Esophagus muscularis mucosa (tissue), 3 donors: ENCODE measurements at regions not wholly inside any gene's neighbourhood (a gene's known extent, or its start where the extent isn't known, plus 50 kb on each side); places are given as distances from the start of the nearest gene placed in this dataset.

Experiments used
- POLR2AphosphoS5 ChIP-seq, 2 donors: sonication (generic); formaldehyde crosslinking; IDR thresholded peaks; one replicate each; pipeline ENCODE4 v1.6.1; 2017; ENCODE audit warnings: antibody characterized with exemption in 2 of 2
- TF ChIP-seq, protein P1 (sequence below), 3 experiments: fragments of 200-600 bp in 2 of 3; fragments of 450-650 bp in 1 of 3; sonication (generic) in 2 of 3; IDR thresholded peaks; one replicate each; pipeline ENCODE4 v1.5.1; 2017 to 2019; ENCODE audit warnings: antibody characterized with exemption in 3 of 3, mild to moderate bottlenecking in 2 of 3, moderate library complexity in 1 of 3

DNA sequence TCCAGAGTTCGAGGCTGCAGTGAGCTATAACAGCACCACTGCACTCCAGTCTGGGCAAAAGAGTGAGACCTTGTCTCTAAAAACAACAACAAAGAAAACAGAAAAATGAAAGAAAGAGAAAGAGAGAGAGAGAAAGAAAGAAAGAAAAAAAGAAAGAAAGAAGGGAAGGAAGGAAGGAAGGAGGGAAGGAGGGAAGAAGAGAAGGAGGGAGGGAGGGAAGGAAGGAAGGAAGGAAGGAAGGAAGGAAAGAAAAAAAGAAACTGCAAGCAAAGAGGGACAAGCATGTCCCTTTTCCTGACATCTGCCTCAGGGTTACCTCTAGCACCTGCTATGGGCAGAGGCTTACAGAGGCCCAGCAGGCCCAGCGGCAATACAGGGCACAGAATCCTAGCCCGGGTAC is 475.0 kb downstream of the MIAT start:
- TF ChIP-seq, protein P1, sequence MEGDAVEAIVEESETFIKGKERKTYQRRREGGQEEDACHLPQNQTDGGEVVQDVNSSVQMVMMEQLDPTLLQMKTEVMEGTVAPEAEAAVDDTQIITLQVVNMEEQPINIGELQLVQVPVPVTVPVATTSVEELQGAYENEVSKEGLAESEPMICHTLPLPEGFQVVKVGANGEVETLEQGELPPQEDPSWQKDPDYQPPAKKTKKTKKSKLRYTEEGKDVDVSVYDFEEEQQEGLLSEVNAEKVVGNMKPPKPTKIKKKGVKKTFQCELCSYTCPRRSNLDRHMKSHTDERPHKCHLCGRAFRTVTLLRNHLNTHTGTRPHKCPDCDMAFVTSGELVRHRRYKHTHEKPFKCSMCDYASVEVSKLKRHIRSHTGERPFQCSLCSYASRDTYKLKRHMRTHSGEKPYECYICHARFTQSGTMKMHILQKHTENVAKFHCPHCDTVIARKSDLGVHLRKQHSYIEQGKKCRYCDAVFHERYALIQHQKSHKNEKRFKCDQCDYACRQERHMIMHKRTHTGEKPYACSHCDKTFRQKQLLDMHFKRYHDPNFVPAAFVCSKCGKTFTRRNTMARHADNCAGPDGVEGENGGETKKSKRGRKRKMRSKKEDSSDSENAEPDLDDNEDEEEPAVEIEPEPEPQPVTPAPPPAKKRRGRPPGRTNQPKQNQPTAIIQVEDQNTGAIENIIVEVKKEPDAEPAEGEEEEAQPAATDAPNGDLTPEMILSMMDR (IDR thresholded peaks at IDR 0.05) = no peak
- TF ChIP-seq POLR2AphosphoS5 (IDR thresholded peaks at IDR 0.05) = no peak
